ENCODE measurements at regions not wholly inside any gene's neighbourhood (a gene's known extent, or its start where the extent isn't known, plus 50 kb on each side); places are given as distances from the start of the nearest gene placed in this dataset.

DNA sequence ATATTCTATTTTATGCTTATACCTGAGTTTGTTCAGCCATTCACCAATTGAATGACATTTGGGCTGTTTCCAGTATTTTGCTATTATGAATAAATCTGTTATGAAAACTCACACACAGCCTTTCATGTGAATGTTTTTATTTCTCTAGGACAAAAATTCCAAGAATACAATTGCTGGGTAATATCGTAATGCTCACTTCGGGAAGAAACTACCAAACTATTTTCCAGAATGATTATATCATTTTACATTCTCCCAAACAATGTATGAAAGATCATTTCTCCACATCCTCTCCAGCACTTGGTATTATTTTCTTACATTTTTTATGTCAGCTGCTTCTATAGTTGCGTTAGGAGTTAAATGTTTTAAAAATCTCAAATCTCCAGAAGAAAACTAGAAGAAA, 58.3 kb upstream of the LHFPL2 start:
- H3K4me3 ChIP-seq = no peak overlapping the region
- no peaks in the 10 kb centered on the region for H3K9me2 ChIP-seq (ENCODE audit: insufficient read depth)
- no peak overlapping the region for H3K4me2 ChIP-seq
- no peak overlapping the region for H3K4me3 Mint-ChIP-seq
- no peaks in the 10 kb centered on the region for H3K4me1 ChIP-seq (ENCODE audit: insufficient read depth)
- no peak for ATAC-seq
- peaks cover 6% of the 10 kb centered on the region for H3K4me1 Mint-ChIP-seq
- no peaks in the 10 kb centered on the region for H3K79me2 ChIP-seq (replicated peaks; ENCODE audit: insufficient read depth)
- no peak overlapping the region for H3K27ac Mint-ChIP-seq
- no peaks in the 10 kb centered on the region for H4K20me1 ChIP-seq (replicated peaks; ENCODE audit: insufficient read depth)
- TF ChIP-seq, protein P1, sequence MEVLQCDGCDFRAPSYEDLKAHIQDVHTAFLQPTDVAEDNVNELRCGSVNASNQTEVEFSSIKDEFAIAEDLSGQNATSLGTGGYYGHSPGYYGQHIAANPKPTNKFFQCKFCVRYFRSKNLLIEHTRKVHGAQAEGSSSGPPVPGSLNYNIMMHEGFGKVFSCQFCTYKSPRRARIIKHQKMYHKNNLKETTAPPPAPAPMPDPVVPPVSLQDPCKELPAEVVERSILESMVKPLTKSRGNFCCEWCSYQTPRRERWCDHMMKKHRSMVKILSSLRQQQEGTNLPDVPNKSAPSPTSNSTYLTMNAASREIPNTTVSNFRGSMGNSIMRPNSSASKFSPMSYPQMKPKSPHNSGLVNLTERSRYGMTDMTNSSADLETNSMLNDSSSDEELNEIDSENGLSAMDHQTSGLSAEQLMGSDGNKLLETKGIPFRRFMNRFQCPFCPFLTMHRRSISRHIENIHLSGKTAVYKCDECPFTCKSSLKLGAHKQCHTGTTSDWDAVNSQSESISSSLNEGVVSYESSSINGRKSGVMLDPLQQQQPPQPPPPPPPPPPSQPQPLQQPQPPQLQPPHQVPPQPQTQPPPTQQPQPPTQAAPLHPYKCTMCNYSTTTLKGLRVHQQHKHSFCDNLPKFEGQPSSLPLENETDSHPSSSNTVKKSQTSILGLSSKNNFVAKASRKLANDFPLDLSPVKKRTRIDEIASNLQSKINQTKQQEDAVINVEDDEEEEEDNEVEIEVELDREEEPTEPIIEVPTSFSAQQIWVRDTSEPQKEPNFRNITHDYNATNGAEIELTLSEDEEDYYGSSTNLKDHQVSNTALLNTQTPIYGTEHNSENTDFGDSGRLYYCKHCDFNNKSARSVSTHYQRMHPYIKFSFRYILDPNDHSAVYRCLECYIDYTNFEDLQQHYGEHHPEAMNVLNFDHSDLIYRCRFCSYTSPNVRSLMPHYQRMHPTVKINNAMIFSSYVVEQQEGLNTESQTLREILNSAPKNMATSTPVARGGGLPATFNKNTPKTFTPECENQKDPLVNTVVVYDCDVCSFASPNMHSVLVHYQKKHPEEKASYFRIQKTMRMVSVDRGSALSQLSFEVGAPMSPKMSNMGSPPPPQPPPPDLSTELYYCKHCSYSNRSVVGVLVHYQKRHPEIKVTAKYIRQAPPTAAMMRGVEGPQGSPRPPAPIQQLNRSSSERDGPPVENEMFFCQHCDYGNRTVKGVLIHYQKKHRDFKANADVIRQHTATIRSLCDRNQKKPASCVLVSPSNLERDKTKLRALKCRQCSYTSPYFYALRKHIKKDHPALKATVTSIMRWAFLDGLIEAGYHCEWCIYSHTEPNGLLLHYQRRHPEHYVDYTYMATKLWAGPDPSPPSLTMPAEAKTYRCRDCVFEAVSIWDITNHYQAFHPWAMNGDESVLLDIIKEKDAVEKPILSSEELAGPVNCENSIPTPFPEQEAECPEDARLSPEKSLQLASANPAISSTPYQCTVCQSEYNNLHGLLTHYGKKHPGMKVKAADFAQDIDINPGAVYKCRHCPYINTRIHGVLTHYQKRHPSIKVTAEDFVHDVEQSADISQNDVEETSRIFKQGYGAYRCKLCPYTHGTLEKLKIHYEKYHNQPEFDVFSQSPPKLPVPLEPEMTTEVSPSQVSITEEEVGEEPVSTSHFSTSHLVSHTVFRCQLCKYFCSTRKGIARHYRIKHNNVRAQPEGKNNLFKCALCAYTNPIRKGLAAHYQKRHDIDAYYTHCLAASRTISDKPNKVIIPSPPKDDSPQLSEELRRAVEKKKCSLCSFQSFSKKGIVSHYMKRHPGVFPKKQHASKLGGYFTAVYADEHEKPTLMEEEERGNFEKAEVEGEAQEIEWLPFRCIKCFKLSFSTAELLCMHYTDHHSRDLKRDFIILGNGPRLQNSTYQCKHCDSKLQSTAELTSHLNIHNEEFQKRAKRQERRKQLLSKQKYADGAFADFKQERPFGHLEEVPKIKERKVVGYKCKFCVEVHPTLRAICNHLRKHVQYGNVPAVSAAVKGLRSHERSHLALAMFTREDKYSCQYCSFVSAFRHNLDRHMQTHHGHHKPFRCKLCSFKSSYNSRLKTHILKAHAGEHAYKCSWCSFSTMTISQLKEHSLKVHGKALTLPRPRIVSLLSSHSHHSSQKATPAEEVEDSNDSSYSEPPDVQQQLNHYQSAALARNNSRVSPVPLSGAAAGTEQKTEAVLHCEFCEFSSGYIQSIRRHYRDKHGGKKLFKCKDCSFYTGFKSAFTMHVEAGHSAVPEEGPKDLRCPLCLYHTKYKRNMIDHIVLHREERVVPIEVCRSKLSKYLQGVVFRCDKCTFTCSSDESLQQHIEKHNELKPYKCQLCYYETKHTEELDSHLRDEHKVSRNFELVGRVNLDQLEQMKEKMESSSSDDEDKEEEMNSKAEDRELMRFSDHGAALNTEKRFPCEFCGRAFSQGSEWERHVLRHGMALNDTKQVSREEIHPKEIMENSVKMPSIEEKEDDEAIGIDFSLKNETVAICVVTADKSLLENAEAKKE (CRISPR knock-in tag; IDR thresholded peaks at IDR 0.05) = no peak
- TF ChIP-seq, protein P2, sequence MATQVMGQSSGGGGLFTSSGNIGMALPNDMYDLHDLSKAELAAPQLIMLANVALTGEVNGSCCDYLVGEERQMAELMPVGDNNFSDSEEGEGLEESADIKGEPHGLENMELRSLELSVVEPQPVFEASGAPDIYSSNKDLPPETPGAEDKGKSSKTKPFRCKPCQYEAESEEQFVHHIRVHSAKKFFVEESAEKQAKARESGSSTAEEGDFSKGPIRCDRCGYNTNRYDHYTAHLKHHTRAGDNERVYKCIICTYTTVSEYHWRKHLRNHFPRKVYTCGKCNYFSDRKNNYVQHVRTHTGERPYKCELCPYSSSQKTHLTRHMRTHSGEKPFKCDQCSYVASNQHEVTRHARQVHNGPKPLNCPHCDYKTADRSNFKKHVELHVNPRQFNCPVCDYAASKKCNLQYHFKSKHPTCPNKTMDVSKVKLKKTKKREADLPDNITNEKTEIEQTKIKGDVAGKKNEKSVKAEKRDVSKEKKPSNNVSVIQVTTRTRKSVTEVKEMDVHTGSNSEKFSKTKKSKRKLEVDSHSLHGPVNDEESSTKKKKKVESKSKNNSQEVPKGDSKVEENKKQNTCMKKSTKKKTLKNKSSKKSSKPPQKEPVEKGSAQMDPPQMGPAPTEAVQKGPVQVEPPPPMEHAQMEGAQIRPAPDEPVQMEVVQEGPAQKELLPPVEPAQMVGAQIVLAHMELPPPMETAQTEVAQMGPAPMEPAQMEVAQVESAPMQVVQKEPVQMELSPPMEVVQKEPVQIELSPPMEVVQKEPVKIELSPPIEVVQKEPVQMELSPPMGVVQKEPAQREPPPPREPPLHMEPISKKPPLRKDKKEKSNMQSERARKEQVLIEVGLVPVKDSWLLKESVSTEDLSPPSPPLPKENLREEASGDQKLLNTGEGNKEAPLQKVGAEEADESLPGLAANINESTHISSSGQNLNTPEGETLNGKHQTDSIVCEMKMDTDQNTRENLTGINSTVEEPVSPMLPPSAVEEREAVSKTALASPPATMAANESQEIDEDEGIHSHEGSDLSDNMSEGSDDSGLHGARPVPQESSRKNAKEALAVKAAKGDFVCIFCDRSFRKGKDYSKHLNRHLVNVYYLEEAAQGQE (IDR thresholded peaks at IDR 0.05; ENCODE audit: unreplicated experiment) = no peak
- TF ChIP-seq STAT1 (IDR thresholded peaks at IDR 0.05; ENCODE audit: unreplicated experiment) (no peak), EZH2phosphoT487 (IDR thresholded peaks at IDR 0.05; ENCODE audit: unreplicated experiment) (no peak), EZH2 (IDR thresholded peaks at IDR 0.05; ENCODE audit: low read depth, unreplicated experiment) (no peak), JUNB (IDR thresholded peaks at IDR 0.05; ENCODE audit: unreplicated experiment) (no peak), ZNF114 (CRISPR knock-in tag; IDR thresholded peaks at IDR 0.05) (no peak), NANOG (IDR thresholded peaks at IDR 0.05; ENCODE audit: borderline replicate concordance) (no peak), POLR2AphosphoS5 (IDR thresholded peaks at IDR 0.05; ENCODE audit: low read depth) (no peak), CREB1 (CRISPR knock-in tag; IDR thresholded peaks at IDR 0.05; ENCODE audit: low read depth) (no peak), ZNF331 (CRISPR knock-in tag; IDR thresholded peaks at IDR 0.05; ENCODE audit: low read depth) (no peak)
- TF ChIP-seq, protein P3, sequence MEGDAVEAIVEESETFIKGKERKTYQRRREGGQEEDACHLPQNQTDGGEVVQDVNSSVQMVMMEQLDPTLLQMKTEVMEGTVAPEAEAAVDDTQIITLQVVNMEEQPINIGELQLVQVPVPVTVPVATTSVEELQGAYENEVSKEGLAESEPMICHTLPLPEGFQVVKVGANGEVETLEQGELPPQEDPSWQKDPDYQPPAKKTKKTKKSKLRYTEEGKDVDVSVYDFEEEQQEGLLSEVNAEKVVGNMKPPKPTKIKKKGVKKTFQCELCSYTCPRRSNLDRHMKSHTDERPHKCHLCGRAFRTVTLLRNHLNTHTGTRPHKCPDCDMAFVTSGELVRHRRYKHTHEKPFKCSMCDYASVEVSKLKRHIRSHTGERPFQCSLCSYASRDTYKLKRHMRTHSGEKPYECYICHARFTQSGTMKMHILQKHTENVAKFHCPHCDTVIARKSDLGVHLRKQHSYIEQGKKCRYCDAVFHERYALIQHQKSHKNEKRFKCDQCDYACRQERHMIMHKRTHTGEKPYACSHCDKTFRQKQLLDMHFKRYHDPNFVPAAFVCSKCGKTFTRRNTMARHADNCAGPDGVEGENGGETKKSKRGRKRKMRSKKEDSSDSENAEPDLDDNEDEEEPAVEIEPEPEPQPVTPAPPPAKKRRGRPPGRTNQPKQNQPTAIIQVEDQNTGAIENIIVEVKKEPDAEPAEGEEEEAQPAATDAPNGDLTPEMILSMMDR (conservative IDR thresholded peaks at IDR 0.05; ENCODE audit: low read depth in 2 of 2) = no peak
- TF ChIP-seq, protein P4, sequence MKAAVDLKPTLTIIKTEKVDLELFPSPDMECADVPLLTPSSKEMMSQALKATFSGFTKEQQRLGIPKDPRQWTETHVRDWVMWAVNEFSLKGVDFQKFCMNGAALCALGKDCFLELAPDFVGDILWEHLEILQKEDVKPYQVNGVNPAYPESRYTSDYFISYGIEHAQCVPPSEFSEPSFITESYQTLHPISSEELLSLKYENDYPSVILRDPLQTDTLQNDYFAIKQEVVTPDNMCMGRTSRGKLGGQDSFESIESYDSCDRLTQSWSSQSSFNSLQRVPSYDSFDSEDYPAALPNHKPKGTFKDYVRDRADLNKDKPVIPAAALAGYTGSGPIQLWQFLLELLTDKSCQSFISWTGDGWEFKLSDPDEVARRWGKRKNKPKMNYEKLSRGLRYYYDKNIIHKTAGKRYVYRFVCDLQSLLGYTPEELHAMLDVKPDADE (IDR thresholded peaks at IDR 0.05) = no peak
- H3K36me3 Mint-ChIP-seq (ENCODE audit: low read depth) = peaks cover 12% of the 10 kb centered on the region
- H3K27ac ChIP-seq (ENCODE audit: low read depth) = no peak overlapping the region
- DNase-seq (ENCODE audit: low spot score) = no peak
- no peak overlapping the region for H2AFZ ChIP-seq
- no peaks in the 10 kb centered on the region for H3K36me3 ChIP-seq (ENCODE audit: insufficient read depth)
- H3K27me3 ChIP-seq (ENCODE audit: insufficient read depth) = no peaks in the 10 kb centered on the region
- peaks cover 27% of the 10 kb centered on the region for H3K9me3 Mint-ChIP-seq
- peaks cover 5% of the 10 kb centered on the region for H3K27me3 Mint-ChIP-seq (ENCODE audit: insufficient read depth, low read depth, poor library complexity)
- H3F3A ChIP-seq (replicated peaks; ENCODE audit: low read depth) = no peaks in the 10 kb centered on the region

All from GM23338 (cell line).